HEK293T (cell line): ENCODE measurements at regions not wholly inside any gene's neighbourhood (a gene's known extent, or its start where the extent isn't known, plus 50 kb on each side); places are given as distances from the start of the nearest gene placed in this dataset.

Experiments used
- ARNT ChIP-seq: fragments of 450-650 bp; IDR thresholded peaks from 2 replicates; pipeline ENCODE4 v1.6.1; 2017; ENCODE audit warnings: mild to moderate bottlenecking
- BHLHE40 ChIP-seq: fragments of 450-650 bp; IDR thresholded peaks from 2 replicates; pipeline ENCODE4 v1.6.1; 2016; ENCODE audit warnings: mild to moderate bottlenecking, moderate library complexity, borderline replicate concordance
- FOXA1 ChIP-seq: fragments of 450-650 bp; IDR thresholded peaks from 2 replicates; pipeline ENCODE4 v1.6.1; 2016; ENCODE audit warnings: mild to moderate bottlenecking
- FOXK2 ChIP-seq: fragments of 450-650 bp; IDR thresholded peaks from 2 replicates; pipeline ENCODE4 v1.6.1; 2016; ENCODE audit warnings: mild to moderate bottlenecking
- FOXM1 ChIP-seq: fragments of 450-650 bp; IDR thresholded peaks from 2 replicates; pipeline ENCODE4 v1.6.1; 2017; ENCODE audit warnings: mild to moderate bottlenecking, borderline replicate concordance
- HDGF ChIP-seq: fragments of 450-650 bp; IDR thresholded peaks from 2 replicates; pipeline ENCODE4 v1.6.1; 2017; ENCODE audit warnings: antibody characterized with exemption, borderline replicate concordance
- LEF1 ChIP-seq: fragments of 450-650 bp; IDR thresholded peaks from 2 replicates; pipeline ENCODE4 v1.6.1; 2017; ENCODE audit warnings: mild to moderate bottlenecking, borderline replicate concordance
- SP1 ChIP-seq: fragments of 450-650 bp; IDR thresholded peaks from 2 replicates; pipeline ENCODE4 v1.6.1; 2017
- SUZ12 ChIP-seq: fragments of 450-650 bp; IDR thresholded peaks from 2 replicates; pipeline ENCODE4 v1.6.1; 2016; ENCODE audit warnings: mild to moderate bottlenecking
- TF ChIP-seq, protein P1 (sequence below): fragments of 450-650 bp; IDR thresholded peaks from 2 replicates; pipeline ENCODE4 v1.6.1; 2016

DNA sequence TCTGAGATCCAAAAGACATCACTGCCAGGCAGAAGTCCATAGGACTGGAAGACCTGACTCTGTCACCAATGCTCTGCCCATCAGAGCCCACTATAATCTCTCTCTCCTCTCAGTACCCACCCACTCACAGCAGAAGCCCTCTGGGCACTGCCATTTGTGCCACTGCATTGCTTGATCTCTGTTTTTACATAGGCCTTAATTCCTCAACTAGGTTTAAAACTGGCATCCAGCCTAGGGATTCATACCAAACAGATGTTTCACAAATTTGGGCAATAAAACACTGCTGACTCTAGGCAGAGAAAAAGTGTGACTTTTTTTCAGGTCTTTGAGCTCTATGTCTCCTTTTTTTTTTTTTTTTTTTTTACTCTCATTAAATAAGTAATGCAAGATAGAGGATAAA is 91.1 kb upstream of the RANBP3L start:
- no peak for TF ChIP-seq FOXM1
- TF ChIP-seq LEF1, result no peak
- TF ChIP-seq BHLHE40, result no peak
- TF ChIP-seq SUZ12, result no peak
- no peak for TF ChIP-seq HDGF
- no peak for TF ChIP-seq ARNT
- no peak for TF ChIP-seq FOXK2
- TF ChIP-seq, protein P1, sequence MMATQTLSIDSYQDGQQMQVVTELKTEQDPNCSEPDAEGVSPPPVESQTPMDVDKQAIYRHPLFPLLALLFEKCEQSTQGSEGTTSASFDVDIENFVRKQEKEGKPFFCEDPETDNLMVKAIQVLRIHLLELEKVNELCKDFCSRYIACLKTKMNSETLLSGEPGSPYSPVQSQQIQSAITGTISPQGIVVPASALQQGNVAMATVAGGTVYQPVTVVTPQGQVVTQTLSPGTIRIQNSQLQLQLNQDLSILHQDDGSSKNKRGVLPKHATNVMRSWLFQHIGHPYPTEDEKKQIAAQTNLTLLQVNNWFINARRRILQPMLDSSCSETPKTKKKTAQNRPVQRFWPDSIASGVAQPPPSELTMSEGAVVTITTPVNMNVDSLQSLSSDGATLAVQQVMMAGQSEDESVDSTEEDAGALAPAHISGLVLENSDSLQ, result no peak
- TF ChIP-seq SP1, result no peak
- no peak for TF ChIP-seq FOXA1
